Body of pancreas (tissue), 4 donors: ENCODE measurements at regions not wholly inside any gene's neighbourhood (a gene's known extent, or its start where the extent isn't known, plus 50 kb on each side); places are given as distances from the start of the nearest gene placed in this dataset.

Experiments used
- ATAC-seq: fragments of 150-250 bp; one replicate; pipeline ENCODE4 v1.9.1; 2016
- DNase-seq, 4 donors: peaks; one replicate each; pipeline ENCODE4 v3.0.0-alpha.2; 2019
- H3K27ac ChIP-seq, 4 donors: fragments of 200-600 bp; sonication (generic); 1 replicate in 3 of 4; 2 replicates in 1 of 4; pipeline versions ENCODE4 v1.5.1 to v1.6.1; 2016 to 2019; ENCODE audit warnings: mild to moderate bottlenecking in 1 of 4, mixed read lengths in 1 of 4, moderate library complexity in 1 of 4
- H3K27me3 ChIP-seq, 2 donors: fragments of 200-600 bp; sonication (generic); one replicate each; pipeline ENCODE4 v1.6.0; 2016; ENCODE audit warnings: mild to moderate bottlenecking in 1 of 2
- H3K36me3 ChIP-seq, 2 donors: fragments of 200-600 bp; sonication (generic); replicated peaks in 1 of 2; 2 replicates each; pipeline ENCODE4 v1.5.1; 2016; ENCODE audit warnings: low read depth in 2 of 2; ENCODE audit not compliant: insufficient read depth in 1 of 2
- H3K4me1 ChIP-seq: fragments of 200-600 bp; sonication (generic); one replicate; pipeline ENCODE4 v1.6.0; 2016
- H3K4me3 ChIP-seq, 2 donors: fragments of 200-600 bp; sonication (generic); 1 replicate in 1 of 2; 2 replicates in 1 of 2; pipeline ENCODE4 v1.5.1; 2016 to 2019
- H3K9me3 ChIP-seq, 3 donors: fragments of 200-600 bp; sonication (generic); 1 replicate in 2 of 3; 2 replicates in 1 of 3; pipeline ENCODE4 v1.5.1; 2016
- POLR2A ChIP-seq, 3 donors: fragments of 450-650 bp; IDR thresholded peaks; one replicate each; pipeline ENCODE4 v1.6.1; 2016; ENCODE audit warnings: antibody characterized with exemption in 3 of 3, mild to moderate bottlenecking in 2 of 3
- WGBS, 2 donors: methylation state at CpG; one replicate each; pipeline ENCODE4 v1.1.5; 2017; 5-methylcytosine and 5-hydroxymethylcytosine counted together
- intact Hi-C: fragments of 100-400 bp; cut with DNase I; formaldehyde crosslinking; loops from one replicate; pipeline ENCODE4 v1.15.1; 2023
- TF ChIP-seq, protein P1 (sequence below), 7 experiments: fragments of 450-650 bp in 4 of 7; fragments of 200-600 bp in 3 of 7; sonication (generic) in 3 of 7; IDR thresholded peaks; one replicate each; pipeline ENCODE4 v1.5.1; 2016 to 2019; ENCODE audit warnings: antibody characterized with exemption in 7 of 7

DNA sequence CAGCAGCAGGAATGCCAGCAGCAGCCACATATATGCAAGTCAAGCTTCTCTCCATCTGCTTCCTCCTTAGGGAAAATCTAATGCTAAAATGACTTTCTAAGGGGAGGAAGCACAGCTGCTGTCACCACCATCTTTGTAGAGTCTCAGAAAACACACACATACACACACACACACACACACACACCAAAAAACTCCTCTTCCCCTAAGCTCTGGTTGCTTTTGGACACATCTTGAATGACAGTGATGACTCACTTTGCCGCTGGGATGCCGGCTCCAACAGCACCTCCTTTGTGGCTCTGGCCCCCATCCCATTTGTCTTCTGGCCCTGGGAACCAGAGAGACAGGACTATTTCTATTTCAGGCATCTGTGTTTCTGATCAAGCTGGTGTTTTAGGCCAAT lies 124.8 kb upstream of the GOLIM4 start:
- ATAC-seq (no peak), DNase-seq (no peak)
- H3K4me3 ChIP-seq = no peak overlapping the region
- intact Hi-C loops = no loop called here
- no peaks in the 10 kb centered on the region for H3K36me3 ChIP-seq
- H3K27me3 ChIP-seq = no peaks in the 10 kb centered on the region
- TF ChIP-seq POLR2A (IDR thresholded peaks at IDR 0.05) = no peak
- TF ChIP-seq, protein P1, sequence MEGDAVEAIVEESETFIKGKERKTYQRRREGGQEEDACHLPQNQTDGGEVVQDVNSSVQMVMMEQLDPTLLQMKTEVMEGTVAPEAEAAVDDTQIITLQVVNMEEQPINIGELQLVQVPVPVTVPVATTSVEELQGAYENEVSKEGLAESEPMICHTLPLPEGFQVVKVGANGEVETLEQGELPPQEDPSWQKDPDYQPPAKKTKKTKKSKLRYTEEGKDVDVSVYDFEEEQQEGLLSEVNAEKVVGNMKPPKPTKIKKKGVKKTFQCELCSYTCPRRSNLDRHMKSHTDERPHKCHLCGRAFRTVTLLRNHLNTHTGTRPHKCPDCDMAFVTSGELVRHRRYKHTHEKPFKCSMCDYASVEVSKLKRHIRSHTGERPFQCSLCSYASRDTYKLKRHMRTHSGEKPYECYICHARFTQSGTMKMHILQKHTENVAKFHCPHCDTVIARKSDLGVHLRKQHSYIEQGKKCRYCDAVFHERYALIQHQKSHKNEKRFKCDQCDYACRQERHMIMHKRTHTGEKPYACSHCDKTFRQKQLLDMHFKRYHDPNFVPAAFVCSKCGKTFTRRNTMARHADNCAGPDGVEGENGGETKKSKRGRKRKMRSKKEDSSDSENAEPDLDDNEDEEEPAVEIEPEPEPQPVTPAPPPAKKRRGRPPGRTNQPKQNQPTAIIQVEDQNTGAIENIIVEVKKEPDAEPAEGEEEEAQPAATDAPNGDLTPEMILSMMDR (IDR thresholded peaks at IDR 0.05) = no peak
- no peak overlapping the region for H3K27ac ChIP-seq
- 81 to 91% methylated on average over 2 of the region's 2 CpGs for WGBS, 2 donors
- H3K9me3 ChIP-seq = no peaks in the 10 kb centered on the region
- no peaks in the 10 kb centered on the region for H3K4me1 ChIP-seq

DNA sequence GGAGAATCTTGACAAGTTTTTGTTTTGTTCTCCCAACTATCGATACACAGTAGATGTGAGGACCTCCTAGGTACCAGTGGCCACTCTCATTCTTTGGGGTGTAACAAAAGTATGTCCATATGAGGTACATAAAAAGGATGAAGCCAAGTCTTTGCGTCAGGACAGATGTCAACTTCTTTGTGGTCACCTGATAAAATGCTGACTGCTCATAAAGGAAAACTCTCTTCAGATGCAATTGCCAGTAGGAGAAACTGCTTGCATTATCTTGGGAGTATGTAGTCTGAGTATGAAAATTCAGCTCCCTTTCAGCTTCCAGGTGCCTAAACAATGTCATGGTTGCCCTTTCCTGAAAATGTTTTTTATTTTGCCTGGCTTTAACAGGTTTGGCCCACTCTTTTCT lies 123.8 kb upstream of the GOLIM4 start:
- H3K4me1 ChIP-seq = no peaks in the 10 kb centered on the region
- WGBS, 2 donors = 83 to 85% methylated on average over 2 of the region's 2 CpGs
- ATAC-seq (no peak), DNase-seq (no peak)
- H3K27me3 ChIP-seq = no peaks in the 10 kb centered on the region
- no peak overlapping the region for H3K27ac ChIP-seq
- no peaks in the 10 kb centered on the region for H3K9me3 ChIP-seq
- TF ChIP-seq POLR2A (IDR thresholded peaks at IDR 0.05) = no peak
- TF ChIP-seq, protein P1 (IDR thresholded peaks at IDR 0.05) = no peak
- H3K36me3 ChIP-seq = no peaks in the 10 kb centered on the region
- intact Hi-C loops = loop anchor here (10.0 kb wide), 1 partner anchor 625 kb away; no protein-coding TSS in a partner anchor
- no peak overlapping the region for H3K4me3 ChIP-seq

DNA sequence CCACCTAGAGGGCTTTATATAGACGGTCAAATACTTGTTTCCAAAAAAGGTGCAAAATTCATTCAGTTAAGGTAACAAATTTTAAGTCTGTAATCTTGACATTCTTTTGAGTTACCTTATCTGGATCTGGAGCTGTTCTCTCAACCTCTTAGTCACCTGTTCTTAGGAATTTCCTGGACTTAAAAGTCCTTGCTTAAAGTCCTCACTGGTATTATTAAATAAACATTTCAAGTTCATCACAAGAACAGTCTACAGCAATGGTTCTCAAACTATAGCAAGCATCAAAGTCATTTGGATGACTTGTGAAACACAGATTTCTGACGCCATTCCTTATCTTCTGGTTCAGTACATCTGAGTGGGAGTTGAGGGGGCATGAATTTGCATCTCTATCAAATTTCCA lies 122.9 kb upstream of the GOLIM4 start:
- DNase-seq = no peak
- H3K27me3 ChIP-seq = no peaks in the 10 kb centered on the region
- ATAC-seq = no peak
- H3K27ac ChIP-seq = no peak overlapping the region
- no peaks in the 10 kb centered on the region for H3K36me3 ChIP-seq
- intact Hi-C loops = loop anchor here (10.0 kb wide), 1 partner anchor 626 kb away; no protein-coding TSS in a partner anchor
- H3K4me1 ChIP-seq = no peaks in the 10 kb centered on the region
- no peak for TF ChIP-seq POLR2A (IDR thresholded peaks at IDR 0.05)
- H3K9me3 ChIP-seq = no peaks in the 10 kb centered on the region
- WGBS, 2 donors = 43 to 67% methylated on average over 2 of the region's 2 CpGs
- H3K4me3 ChIP-seq = no peak overlapping the region

DNA sequence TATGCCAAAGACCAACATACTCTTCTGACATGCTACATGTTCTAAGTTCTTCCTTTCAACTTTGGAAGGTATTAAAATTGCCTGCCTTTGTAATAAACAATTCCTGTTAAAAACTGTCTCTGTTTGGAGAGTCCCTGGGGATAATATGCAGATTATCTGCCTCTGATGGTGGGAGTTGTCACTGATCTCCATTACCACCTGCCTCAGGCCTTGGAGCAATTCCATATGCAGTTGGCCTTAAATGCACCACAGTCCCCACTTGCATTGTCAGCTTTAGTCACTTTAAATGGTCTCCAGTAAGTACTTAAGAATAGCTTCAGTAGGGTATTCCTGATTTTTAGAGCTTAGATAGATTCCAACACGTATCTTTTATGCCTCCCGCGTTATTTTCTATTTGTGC lies 121.1 kb upstream of the GOLIM4 start:
- Histone ChIP-seq H3K4me3 (no peak overlapping the region), H3K27me3 (no peaks in the 10 kb centered on the region), H3K4me1 (no peaks in the 10 kb centered on the region), H3K9me3 (no peaks in the 10 kb centered on the region), H3K27ac (no peak overlapping the region), H3K36me3 (no peaks in the 10 kb centered on the region)
- WGBS, 2 donors = 90 to 97% methylated on average over 3 of the region's 3 CpGs
- intact Hi-C loops = loop anchor here (10.0 kb wide), 1 partner anchor 628 kb away; no protein-coding TSS in a partner anchor
- DNase-seq (no peak), ATAC-seq (no peak)
- TF ChIP-seq, protein P1 (IDR thresholded peaks at IDR 0.05) = no peak
- no peak for TF ChIP-seq POLR2A (IDR thresholded peaks at IDR 0.05)

DNA sequence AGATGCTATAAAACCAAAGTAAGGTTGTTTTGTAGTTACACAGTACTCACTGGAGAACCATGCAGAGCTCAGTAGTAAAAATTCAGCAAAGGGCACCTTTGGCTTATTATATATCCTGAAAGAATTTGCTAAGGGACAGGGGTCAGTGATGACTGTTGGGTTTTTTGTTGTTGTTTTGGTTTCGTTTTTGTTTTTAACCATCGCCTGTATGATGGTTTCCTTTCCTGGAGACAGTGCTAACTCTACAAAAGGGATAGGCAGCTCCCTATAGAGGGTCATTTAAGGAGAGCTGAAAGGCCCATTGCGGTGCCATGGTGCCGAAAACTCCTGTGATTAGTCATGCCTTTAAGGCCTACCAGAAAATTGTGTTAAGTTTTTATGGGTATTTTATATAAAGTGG lies 118.2 kb upstream of the GOLIM4 start:
- 67% methylated on average over 4 of the region's 4 CpGs for WGBS, 2 donors
- Histone ChIP-seq H3K4me1 (no peaks in the 10 kb centered on the region), H3K36me3 (no peaks in the 10 kb centered on the region), H3K4me3 (no peak overlapping the region), H3K27ac (no peak overlapping the region), H3K27me3 (no peaks in the 10 kb centered on the region), H3K9me3 (no peaks in the 10 kb centered on the region)
- intact Hi-C loops = loop anchor here (10.0 kb wide), 1 partner anchor 631 kb away; no protein-coding TSS in a partner anchor
- DNase-seq (no peak), ATAC-seq (no peak)
- no peak for TF ChIP-seq POLR2A (IDR thresholded peaks at IDR 0.05)
- TF ChIP-seq, protein P1 (IDR thresholded peaks at IDR 0.05) = no peak
